RCC 7860 (cell line): ENCODE measurements at regions not wholly inside any gene's neighbourhood (a gene's known extent, or its start where the extent isn't known, plus 50 kb on each side); places are given as distances from the start of the nearest gene placed in this dataset.

ENCODE experiments used
- DNase-seq: peaks from one replicate; pipeline ENCODE4 v3.0.0-alpha.2; 2015; ENCODE audit warnings: low spot score
- FAIRE-seq: peaks from 2 replicates; lab custom pipeline; 2012; peaks lifted over from hg19 to GRCh38; lab: Jason Lieb, UNC

DNA sequence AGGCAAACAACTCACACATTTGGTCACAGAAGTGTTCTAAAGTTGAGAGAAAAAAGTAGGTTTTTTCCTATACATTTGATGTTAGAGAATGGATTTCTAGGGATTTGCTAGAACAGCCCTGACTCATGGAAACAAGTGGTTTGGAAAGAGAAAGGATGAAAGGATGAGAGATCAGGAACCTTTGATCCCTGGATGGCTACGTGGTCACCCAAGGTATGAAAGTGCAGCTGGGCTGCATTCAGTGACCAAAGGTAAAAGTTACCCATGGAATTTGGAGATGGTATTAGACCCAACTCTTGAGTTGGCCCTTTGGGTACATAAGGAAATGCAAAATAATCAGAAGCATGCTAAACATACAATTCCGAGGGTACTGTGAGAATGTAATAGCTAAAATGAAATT lies 61.3 kb upstream of the SPIN1 start:
- no peak for FAIRE-seq
- DNase-seq, result no peak

DNA sequence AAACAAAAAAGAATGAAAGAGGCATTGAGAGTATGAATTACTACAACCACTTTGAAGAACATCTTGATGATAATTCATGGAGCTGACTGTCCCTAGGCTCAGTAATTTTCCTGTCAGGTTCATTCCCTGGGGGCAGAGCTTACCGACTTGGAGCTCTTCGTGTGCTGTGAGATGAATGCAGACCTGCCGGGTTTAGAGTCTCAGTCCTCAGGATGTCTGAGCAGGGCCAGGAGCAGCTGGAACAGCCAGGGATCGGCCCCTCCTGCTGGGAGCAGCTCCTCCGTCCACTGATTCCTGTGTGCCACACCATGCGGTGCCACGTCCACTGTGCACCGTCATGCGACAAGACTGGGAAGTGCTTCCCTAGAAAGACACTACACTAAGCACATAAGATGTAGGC lies 62.2 kb upstream of the SPIN1 start:
- no peak for FAIRE-seq
- DNase-seq, result no peak

DNA sequence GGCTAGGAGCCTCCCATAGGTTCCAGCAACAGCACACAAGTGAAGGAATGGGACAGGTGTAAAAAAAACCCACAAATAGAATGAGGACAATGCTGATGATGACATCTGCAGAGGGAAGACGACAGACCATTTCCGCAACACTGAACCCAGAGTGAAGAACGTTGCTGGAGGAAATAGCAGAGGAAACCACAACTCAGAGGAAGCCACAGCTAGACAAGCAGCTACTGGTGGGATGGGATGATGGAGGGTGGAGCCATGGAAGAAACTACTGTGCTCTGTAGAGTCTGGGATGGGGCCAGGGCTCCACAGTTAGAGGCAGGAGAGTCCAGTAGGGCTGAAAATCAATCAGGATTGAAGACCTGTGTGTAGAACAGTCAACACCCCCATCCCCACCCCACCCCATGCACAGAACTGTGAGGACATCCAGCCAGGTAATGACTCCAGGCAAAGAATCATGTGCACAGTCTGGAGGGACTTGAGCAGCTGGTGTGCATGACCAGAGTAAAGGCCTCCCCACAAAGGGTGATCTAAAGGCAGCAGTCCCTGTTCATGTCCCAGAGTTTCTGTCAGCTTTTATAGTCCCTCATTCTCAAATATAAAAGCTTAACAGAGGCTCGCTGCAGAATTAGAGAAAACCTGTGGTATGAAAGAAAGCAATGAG lies 65.2 kb upstream of the SPIN1 start:
- FAIRE-seq, result no peak
- DNase-seq, result peak; percentile 50

DNA sequence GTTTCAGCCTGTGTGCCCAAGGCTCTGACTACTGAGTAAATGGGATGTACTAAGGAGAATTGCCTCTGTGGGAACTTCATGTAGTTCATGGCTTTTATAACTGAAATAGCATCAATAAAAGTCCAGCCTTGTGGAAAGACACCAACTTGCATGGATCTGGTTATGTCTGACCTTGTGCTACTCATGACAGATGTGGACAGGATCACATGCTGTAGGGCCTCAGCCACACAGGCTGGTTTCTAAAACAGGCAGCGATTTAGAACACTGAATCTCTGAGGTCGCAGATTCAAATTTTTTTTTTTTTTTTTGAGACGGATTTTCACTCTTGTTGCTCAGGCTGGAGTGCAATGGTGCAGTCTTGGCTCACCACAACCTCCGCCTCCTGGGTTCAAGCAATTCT lies 66.5 kb upstream of the SPIN1 start:
- no peak for DNase-seq
- no peak for FAIRE-seq

DNA sequence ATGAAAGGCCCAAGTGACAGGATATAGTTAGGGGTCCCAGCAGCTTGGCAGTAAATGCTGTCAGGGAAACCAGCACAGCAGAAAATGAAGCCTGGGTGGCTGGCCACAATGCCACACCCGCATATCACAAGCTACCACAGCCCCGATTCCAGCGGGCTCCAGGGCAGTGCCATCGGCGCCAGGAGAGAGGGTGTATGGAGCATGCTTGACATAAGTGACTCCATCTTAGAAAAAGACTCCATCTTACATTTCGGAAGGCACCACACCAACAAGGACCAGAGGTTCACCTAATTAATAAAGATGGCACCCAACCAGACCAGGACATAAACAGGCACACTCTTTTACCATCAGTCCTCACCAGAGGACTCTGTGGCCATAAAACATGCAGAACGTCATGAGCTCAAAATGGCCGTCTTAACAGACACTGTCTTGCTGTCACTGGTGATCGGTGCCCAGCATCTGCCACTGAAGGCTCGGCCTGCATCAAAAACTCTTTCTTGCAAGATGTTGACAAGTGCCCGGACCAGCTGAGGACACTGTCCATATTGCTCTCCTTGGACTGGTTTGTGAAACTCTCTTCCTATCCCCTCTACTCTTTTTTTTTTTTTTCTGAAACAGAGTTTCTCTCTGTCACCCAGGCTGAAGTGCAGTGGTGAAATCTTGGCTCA lies 67.4 kb upstream of the SPIN1 start:
- FAIRE-seq, result no peak
- no peak for DNase-seq

DNA sequence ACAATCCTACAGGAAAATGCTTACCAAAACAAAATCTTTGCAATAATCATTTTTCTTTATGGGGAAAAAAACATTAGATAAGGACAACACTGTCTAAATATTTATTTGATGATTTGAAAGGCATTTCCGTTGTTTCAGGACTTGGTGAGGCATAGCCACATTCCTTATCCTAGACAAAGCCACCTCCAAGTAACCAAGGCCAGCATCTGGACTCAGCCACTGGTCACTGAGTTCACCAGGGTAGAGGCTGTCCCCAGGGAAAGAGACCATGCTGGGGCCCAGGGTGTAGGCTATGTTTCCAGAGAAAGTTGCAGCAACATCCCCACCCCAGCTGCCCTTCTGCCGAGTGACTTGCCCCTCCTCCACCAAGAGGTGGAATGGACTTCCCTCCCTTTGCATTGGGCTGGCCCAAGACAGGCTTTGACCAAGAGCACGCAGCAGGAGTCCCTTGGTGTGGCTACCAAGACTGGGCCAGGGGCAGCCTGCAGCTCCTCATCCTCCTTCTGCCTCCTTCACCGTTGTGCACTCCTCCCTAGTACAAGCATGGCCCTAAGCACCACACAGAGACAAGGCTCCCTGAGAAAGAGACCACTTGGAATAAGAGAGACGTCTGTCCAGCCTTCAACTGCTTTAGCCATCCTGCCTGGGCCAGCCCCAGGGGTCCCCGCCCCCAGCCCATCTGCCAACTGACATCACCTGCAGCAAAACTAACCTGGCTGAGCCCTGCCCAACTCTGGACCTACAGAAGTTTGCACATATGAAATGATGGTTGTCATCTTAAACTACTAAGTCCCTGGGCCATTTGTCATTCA lies 68.1 kb upstream of the SPIN1 start:
- no peak for FAIRE-seq

DNA sequence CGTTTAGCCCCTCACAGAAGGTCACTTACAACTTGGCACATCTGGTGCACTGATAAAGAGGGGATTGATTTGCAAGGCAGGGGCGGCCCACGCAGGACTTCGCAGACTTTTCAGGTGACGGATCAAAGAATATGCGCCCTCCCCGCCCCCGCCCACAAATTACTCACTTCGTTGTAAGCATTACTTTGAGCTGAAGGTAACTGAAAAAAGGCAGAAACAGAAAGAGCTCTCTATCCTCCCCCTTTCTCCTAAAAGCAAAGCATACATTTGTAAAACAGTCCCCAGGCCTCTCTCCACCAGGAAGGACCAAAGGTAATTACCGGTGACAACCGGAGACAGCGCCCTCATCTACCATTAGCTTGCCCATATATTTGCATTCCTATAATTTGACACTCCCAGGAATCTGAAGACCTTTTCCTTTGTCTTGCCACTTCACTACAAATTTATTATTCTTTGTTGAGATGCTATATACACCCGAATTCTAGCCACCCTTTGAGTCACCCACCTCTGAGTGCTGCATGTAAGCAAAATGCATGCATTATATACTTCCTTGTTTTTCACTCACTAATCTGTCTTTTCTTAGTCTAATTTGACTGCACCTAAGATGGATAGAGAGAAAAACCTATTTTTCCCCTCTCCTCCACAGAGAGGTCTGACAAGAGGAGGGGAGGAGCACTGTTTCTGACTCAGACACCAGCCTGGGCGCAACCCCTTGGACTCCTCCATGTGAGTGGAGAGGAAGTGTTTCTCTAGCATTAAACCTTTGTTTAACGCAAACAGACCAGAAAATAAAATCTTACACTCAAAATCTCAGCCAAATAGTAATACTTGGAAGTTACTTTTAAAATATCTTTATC lies 74.7 kb upstream of the SPIN1 start:
- no peak for FAIRE-seq
- DNase-seq, result no peak

More for the DNA sequence above, 68.1 kb upstream of the SPIN1 start:
- no peak for DNase-seq

DNA sequence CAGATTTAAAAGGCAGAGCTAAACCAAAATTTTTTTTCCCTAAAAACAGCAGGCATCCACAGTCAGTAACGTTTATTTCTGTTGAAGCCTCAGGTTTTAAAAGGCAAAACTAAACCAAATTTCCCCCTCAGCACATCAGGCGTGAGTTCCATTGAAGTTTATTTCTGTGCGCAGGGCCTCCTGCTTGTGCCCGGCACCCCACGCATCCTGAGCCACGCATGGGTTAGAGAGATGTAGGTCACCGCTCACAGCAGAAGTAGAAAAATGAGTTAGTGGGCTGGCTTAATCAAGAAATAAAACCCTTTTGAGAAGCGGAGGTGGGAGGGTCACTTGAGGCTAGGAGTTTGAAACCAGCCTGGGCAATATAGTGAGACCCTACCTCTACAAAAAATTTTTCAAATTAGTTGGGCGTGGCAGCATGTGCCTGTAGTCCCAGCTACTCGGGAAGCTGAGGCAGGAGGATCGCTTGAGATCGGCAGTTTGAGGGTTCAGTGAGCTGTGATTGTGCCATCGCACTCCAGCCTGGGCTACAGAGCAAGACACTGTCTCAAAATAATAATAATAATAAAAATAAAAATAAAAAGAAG lies 75.6 kb upstream of the SPIN1 start:
- no peak for DNase-seq
- no peak for FAIRE-seq

DNA sequence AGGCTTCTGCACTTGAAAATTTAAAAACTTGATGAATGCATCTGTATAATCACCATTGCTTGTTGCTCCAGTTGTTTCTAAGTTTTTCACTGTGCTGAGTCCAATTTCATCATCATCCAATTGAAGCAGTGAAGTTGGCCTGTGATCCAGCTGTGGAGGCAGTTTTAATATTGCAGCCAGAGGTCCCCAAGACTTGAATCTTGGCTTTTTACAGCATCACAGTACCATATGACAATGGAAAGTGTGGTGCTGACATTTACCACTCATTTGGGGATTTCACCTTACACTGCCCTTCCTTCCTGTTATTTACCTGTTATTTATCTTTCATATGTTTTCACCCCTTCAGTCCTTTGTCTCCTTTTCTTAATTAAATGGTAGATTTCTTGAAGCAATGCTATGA lies 76.2 kb upstream of the SPIN1 start:
- DNase-seq (no peak), FAIRE-seq (no peak)

DNA sequence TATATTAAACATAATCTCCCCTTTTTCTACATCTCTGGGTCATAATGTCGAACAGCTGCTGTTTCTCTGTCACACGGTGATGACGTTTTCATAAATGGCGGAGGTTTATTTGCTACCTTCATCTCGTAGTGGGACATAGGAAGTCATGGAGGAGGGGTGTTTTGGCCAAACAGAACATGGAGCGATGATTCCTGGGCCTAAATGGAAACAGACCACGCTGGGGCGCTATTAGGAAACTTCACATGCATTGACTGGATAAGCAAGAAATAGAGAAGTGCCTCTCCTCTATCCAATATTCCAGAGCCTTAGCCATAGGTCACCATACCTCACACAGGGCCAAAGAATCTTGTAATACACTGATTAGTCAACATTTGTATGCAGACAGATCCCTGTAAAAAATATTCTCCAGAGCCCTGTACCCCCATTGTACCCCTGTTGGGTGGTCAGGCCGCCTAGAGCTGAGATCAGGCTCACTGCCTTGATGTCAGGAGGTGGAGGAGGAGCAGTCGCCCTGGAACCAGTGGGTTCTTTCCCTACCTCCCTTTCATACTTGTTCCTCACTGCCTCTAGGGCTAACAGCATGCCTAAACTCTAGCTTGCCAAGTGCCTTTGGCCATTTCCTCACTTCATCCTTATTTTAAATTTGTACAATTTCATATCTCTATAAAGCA lies 77.8 kb upstream of the SPIN1 start:
- FAIRE-seq, result no peak
- no peak for DNase-seq

DNA sequence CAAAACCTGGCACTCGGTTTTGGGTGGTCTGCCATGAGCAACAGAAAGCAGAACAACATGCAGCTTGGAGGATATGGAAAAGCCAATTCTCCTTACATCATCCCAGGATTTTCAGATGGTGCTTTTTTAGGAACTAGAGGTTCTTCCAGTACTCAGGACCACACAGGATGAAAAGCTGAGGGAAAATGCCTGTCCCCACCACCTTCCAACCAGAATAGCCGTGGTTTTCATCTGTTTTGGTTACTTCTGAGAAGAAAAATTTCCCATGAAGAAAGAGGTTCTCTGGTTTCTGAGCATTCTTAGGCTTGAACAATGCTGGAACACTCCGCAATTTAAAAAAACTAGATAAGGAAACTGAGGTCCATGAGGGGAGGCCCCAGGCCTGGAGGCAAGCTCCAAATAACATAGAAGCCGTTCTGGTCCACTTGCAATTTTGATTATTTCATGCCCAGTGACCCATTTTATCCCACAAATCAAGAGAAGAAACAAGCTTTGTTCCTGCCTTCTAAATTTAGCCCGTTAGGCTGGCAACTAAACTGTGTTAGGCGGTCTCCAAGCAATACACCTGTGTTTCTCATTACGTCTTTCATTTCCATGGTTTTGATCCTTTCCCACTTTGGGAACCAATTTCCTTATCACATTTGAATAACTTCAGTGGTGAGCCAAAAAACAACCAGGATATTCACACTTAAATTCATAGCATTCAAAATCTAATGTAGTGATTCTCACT lies 79.2 kb upstream of the SPIN1 start:
- DNase-seq, result no peak
- no peak for FAIRE-seq

DNA sequence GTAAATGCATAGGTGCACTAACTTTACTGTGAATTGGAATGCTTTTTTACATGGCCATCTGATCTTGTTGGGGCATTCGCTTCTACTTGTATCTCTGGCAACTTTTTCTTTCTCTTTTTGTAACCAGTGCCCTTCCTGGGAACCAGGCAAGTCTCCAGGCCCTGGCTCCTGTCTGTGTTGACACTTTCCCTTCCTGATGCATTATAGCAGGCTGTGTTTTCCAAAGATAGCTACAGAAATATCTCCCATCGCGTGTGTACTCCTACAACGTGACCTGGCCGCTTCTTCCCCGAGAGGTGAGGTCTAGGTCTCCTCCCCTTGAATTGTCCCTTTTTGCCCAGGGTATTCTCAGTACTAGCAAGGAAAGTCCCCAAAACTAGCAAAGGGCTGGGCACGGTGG lies 81.1 kb upstream of the SPIN1 start:
- no peak for FAIRE-seq

DNA sequence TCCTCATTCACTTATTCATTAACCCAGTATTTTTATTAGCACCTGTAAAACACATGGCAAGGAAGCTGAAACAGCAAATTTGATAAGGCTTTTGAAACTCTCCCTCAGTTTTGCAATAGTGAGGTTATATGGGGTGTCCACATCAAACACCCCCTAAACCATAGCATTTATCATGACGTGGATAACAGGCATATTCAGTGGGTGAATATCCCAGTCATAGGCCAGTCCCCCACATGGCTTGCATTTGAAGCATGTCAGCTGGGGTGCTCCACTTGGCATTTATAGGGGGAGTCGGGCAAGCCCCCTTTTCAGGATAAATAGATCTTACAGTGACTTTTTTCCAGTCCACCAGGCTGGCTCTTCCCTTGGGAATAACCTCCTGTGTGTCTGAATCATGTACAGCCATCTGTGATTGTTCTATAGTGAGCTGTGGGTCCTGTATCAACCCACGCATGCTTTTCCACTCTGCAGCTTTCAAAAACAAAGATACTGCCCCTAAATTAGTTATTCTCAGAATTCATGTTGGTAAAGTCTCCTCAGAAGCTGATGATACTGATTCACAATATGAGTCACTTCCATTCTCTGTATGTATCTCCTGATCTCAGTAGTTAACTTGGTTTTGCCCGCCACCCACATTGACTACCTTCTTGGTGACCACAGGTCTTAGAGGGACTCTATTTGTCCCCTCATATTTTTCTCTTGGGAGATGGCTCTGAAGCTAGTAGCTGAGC lies 84.4 kb upstream of the SPIN1 start:
- FAIRE-seq (no peak), DNase-seq (peak; percentile 22)

More for the DNA sequence above, 81.1 kb upstream of the SPIN1 start:
- DNase-seq, result no peak

DNA sequence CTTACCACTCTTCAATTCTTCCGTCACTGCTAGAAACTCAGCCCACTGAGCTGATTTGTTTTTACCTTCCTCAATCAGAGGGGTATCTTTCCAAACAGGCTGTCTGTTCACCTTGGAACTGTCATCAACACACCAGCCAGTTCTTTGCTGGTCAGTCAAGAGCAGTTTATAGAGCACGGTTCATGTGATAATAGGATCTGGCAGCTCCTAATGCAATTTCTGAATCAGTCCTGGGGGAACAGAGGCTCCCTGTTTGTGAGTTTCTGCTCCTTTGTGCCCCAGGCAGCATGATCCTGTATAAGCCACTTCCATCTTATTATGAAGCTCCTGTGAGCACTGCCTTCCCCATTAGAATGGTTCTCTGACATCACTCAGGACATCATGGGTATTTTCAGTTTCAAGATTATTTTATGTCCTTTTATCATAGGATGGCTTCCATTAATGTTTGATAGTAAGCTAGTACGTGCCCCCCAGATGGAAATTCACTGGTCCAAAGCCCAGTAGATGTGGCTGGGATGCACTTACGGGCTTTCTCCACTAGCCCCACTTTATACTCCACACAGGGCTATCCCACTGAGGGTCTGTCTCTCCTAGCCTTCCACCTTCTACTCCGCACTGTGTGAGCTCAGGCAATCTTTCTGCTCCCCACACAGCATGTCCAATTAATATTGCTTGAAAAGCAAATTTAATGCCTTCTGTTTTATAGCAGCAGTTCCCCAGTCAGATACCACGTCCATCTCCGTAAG lies 85.5 kb upstream of the SPIN1 start:
- DNase-seq, result no peak
- FAIRE-seq, result no peak

DNA sequence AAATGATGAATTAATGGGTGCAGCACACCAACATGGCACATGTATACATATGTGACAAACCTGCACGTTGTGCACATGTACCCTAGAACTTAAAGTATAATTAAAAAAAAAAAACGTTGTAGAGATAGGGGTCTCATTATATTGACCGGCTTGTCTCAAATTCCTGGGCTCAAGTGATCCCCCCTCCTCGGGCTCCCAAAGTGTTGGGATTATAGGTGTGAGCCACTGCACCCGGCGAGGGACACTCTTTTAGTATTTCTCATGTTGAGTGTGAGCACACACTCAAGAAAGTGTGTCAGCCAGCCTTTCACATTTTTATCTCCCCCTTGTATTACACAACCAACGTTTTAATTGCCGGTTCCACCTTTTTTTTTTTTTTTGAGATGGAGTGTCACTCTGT lies 87.7 kb upstream of the SPIN1 start:
- FAIRE-seq (no peak), DNase-seq (no peak)

DNA sequence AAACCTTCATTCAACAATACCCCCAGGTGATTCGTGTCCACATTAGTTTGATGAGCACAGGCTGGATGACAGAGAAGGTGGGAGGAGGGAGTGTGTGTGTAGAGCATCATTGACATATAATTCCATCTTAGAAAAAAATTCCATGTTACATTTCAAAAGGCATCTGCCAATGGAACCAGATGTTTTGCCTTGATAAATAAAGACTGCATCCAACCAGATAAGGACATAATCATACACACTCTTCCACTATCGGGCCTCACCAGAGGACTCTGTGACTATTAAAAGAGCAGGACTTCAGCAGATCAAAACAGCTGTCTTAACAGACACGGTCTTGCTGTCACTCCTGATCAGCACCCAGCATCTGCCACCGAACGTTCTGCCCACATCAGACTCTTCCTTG lies 96.4 kb upstream of the SPIN1 start:
- DNase-seq (no peak), FAIRE-seq (no peak)

DNA sequence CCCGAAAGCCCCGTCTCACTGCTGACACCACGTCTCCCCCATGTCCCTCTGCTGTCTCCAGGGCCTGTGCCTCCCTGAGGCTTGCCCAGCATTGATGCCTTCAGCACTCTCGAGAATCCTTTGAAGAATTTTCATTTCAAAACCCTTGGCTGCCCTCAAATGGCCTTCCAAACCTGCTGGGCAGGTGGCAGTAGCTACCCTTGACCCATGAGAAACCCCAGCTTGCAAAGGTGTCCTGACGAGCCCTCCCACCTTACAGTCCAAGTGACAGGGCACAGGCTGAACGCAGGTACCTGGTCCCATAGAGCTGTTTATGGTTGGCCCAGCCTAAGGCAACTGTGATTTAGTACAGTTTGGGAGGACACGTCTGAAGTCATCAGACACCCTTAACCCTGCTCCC lies 97.2 kb upstream of the SPIN1 start:
- no peak for DNase-seq
- no peak for FAIRE-seq

DNA sequence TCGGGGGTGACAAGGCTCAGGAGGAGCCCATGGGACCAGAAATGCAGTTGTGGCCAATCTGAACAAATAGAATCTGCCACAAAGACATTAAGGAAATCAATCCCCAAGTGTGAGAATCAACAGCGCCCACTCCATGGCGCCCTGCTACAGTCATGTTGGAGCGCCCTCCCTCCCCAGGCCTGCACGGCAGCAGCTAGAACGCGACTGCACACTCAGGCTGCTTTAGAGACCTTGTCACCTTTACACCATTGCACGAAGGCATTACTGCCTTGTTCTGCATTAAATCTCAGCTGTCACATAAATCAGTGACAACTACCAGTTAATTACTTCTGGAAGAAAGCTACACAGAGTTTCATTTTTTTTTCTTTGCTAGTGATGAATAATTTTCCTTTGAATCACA lies 98.7 kb upstream of the SPIN1 start:
- DNase-seq, result no peak
- FAIRE-seq, result no peak
